ENCODE measurements at regions not wholly inside any gene's neighbourhood (a gene's known extent, or its start where the extent isn't known, plus 50 kb on each side); places are given as distances from the start of the nearest gene placed in this dataset.

DNA sequence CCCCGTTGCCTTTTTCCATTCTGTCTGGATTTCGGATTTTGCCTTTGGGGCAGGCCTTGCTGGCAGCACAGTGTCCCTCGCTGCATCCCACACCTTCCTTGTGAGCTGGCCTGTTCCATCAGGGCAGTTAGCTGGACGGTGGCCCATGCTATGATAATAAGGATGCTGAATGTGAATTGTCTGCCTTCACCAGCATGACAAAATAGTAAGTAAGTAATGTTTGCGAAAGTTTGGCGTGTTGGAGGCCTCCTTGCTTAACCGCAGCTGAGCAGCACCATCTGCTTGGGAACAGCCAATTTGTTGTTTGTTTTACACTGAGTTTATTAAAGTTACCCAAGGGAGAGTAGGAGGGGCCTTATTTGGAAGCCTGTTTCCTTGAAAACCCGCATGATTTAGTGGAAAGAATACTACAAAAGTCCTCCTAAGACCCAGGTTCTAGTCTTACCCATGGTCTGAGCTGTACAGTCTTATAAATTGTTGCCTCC is 469.7 kb upstream of the FANCL start:
- no peak overlapping the region for H3K27ac ChIP-seq (ENCODE audit: low read depth, low read length)
- Mint-ChIP-seq H3K27me3 (ENCODE audit: insufficient read depth) (no peaks in the 10 kb centered on the region), H3K4me3 (no peak overlapping the region), H3K9me3 (no peaks in the 10 kb centered on the region), H3K4me1 (peaks cover 14% of the 10 kb centered on the region), H3K36me3 (ENCODE audit: low read depth) (no peaks in the 10 kb centered on the region), H3K27ac (no peak overlapping the region)
- no peak overlapping the region for H3K4me3 ChIP-seq (ENCODE audit: low read length)
- TF ChIP-seq, protein P1, sequence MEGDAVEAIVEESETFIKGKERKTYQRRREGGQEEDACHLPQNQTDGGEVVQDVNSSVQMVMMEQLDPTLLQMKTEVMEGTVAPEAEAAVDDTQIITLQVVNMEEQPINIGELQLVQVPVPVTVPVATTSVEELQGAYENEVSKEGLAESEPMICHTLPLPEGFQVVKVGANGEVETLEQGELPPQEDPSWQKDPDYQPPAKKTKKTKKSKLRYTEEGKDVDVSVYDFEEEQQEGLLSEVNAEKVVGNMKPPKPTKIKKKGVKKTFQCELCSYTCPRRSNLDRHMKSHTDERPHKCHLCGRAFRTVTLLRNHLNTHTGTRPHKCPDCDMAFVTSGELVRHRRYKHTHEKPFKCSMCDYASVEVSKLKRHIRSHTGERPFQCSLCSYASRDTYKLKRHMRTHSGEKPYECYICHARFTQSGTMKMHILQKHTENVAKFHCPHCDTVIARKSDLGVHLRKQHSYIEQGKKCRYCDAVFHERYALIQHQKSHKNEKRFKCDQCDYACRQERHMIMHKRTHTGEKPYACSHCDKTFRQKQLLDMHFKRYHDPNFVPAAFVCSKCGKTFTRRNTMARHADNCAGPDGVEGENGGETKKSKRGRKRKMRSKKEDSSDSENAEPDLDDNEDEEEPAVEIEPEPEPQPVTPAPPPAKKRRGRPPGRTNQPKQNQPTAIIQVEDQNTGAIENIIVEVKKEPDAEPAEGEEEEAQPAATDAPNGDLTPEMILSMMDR (conservative IDR thresholded peaks at IDR 0.05) = no peak
- no peaks in the 10 kb centered on the region for H3K9me3 ChIP-seq (ENCODE audit: control insufficient read depth, low read length)
- H3K4me1 ChIP-seq (ENCODE audit: control insufficient read depth, insufficient read depth, low read length) = no peaks in the 10 kb centered on the region
- WGBS, 2 experiments (ENCODE audit: insufficient coverage in 1 of 2, insufficient read length in 1 of 2) = 93 to 94% methylated on average over 7 to 8 of the region's 8 CpGs
- H3K9ac ChIP-seq (ENCODE audit: extremely low read depth, low read length, poor library complexity, severe bottlenecking) = no peak overlapping the region
- H3K36me3 ChIP-seq (ENCODE audit: control insufficient read depth, insufficient read depth, low read length) = no peaks in the 10 kb centered on the region
- DNase-seq = no peak
- no peaks in the 10 kb centered on the region for H3K27me3 ChIP-seq (ENCODE audit: control insufficient read depth, insufficient read depth, low read length, poor library complexity, severe bottlenecking)

DNA sequence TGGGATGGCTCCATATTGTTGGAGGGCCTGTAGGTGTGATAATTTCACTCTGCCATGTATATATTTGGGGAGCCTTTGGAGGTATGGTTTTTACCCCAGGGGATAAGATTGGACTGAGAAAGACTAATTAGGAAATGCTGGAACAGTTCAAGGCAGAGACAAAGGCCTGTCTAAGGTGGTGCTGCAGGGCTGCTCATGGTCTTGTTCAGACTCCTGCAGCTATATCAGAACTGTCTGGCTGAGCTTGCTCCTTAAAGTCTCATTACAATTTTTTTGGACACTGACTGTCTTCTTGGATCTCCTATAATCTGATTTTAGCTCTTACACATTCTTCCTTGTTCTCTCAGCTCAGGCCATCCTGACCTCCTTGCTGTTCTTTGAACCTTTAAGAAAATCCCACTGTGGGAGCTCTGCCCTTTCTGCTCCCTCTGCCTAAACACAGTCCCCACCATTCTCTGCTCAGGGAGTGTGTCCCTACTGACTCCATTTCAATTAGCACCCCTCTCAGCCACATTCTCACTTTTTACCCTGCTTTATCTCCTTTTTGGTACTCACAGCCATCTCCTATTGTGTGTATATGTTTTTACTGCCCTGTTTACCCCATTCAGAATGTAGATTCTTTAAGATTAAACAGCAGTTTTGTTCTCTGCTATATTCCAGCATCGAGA is 468.7 kb upstream of the FANCL start:
- TF ChIP-seq, protein P1 (conservative IDR thresholded peaks at IDR 0.05) = no peak
- no peaks in the 10 kb centered on the region for H3K27me3 Mint-ChIP-seq (ENCODE audit: insufficient read depth)
- H3K27ac Mint-ChIP-seq = peak overlapping the region; percentile 37
- Histone ChIP-seq H3K27me3 (ENCODE audit: control insufficient read depth, insufficient read depth, low read length, poor library complexity, severe bottlenecking) (no peaks in the 10 kb centered on the region), H3K9ac (ENCODE audit: extremely low read depth, low read length, poor library complexity, severe bottlenecking) (no peak overlapping the region), H3K9me3 (ENCODE audit: control insufficient read depth, low read length) (no peaks in the 10 kb centered on the region), H3K4me1 (ENCODE audit: control insufficient read depth, insufficient read depth, low read length) (no peaks in the 10 kb centered on the region), H3K36me3 (ENCODE audit: control insufficient read depth, insufficient read depth, low read length) (no peaks in the 10 kb centered on the region), H3K27ac (ENCODE audit: low read depth, low read length) (no peak overlapping the region), H3K4me3 (ENCODE audit: low read length) (no peak overlapping the region)
- no peaks in the 10 kb centered on the region for H3K36me3 Mint-ChIP-seq (ENCODE audit: low read depth)
- H3K9me3 Mint-ChIP-seq = no peaks in the 10 kb centered on the region
- no peak for DNase-seq
- no peak overlapping the region for H3K4me3 Mint-ChIP-seq
- peaks cover 14% of the 10 kb centered on the region for H3K4me1 Mint-ChIP-seq
- WGBS, 2 experiments (ENCODE audit: insufficient coverage in 1 of 2, insufficient read length in 1 of 2) = 71% methylated on average over 1 of the region's 1 CpG; no CpG with 5 or more reads in 1 of the 2 experiments

DNA sequence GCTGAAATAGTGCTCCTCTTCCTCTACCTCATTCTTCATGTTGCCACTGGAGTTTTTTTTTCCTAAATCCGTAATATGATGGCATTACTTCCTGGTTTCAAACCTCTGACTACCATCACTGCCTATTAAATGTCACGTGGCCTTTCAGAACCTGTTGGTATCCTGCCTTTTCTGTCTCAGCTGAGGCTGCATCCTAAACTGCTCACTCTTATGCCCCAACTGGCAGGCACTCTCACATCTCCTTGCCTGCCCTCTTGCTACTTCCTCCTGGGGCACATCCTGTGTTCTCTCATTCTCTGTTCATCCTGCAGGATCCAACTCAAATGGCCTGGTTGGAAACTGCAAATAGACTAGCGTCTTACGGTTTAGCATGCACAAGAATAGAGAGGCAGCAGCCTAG is 468.1 kb upstream of the FANCL start:
- TF ChIP-seq, protein P1 (conservative IDR thresholded peaks at IDR 0.05) = no peak
- Histone ChIP-seq H3K27ac (ENCODE audit: low read depth, low read length) (no peak overlapping the region), H3K4me1 (ENCODE audit: control insufficient read depth, insufficient read depth, low read length) (no peaks in the 10 kb centered on the region), H3K36me3 (ENCODE audit: control insufficient read depth, insufficient read depth, low read length) (no peaks in the 10 kb centered on the region), H3K9ac (ENCODE audit: extremely low read depth, low read length, poor library complexity, severe bottlenecking) (no peak overlapping the region), H3K27me3 (ENCODE audit: control insufficient read depth, insufficient read depth, low read length, poor library complexity, severe bottlenecking) (no peaks in the 10 kb centered on the region), H3K9me3 (ENCODE audit: control insufficient read depth, low read length) (no peaks in the 10 kb centered on the region), H3K4me3 (ENCODE audit: low read length) (no peak overlapping the region)
- Mint-ChIP-seq H3K27ac (no peak overlapping the region), H3K4me3 (no peak overlapping the region), H3K27me3 (ENCODE audit: insufficient read depth) (no peaks in the 10 kb centered on the region), H3K4me1 (peaks cover 14% of the 10 kb centered on the region), H3K36me3 (ENCODE audit: low read depth) (no peaks in the 10 kb centered on the region), H3K9me3 (no peaks in the 10 kb centered on the region)
- 93 to 94% methylated on average over 2 to 4 of the region's 4 CpGs for WGBS, 2 experiments (ENCODE audit: insufficient coverage in 1 of 2, insufficient read length in 1 of 2)
- DNase-seq = no peak

Measured in endodermal cell (in vitro differentiated cells).